NCI-H2081 (cell line): ENCODE measurements at regions not wholly inside any gene's neighbourhood (a gene's known extent, or its start where the extent isn't known, plus 50 kb on each side); places are given as distances from the start of the nearest gene placed in this dataset.

ENCODE experiments used
- DNase-seq, 2 experiments: peaks; one replicate each; lab custom pipeline; 2025; lab: John Stamatoyannopoulos, UW

GRCh38 chr22:49483281-49483870, 344.3 kb downstream of the BRD1 start:
- no peak for DNase-seq

- DNase-seq = no peak
These were observed 344.9 kb downstream of the BRD1 start for GRCh38 chr22:49482811-49483210.

GRCh38 chr22:49481659-49482399, 345.8 kb downstream of the BRD1 start:
- DNase-seq = no peak

GRCh38 chr22:49480896-49481658, 346.6 kb downstream of the BRD1 start:
- DNase-seq = no peak

- DNase-seq = no peak
These were observed 347.3 kb downstream of the BRD1 start for GRCh38 chr22:49480331-49480730.

- no peak for DNase-seq
These were observed 348.1 kb downstream of the BRD1 start for GRCh38 chr22:49479566-49479965.

- no peak for DNase-seq
These were observed 350.8 kb downstream of the BRD1 start for GRCh38 chr22:49476800-49477400.

- DNase-seq = no peak
These were observed 351.5 kb downstream of the BRD1 start for GRCh38 chr22:49476176-49476575.

GRCh38 chr22:49475253-49475652, 352.4 kb downstream of the BRD1 start:
- DNase-seq = no peak

GRCh38 chr22:49473286-49473685, 354.4 kb downstream of the BRD1 start:
- no peak for DNase-seq

GRCh38 chr22:49470741-49471503, 356.8 kb downstream of the BRD1 start:
- no peak for DNase-seq

- DNase-seq = no peak
These were observed 357.6 kb downstream of the BRD1 start for GRCh38 chr22:49469896-49470740.

- no peak for DNase-seq
These were observed 359.0 kb downstream of the BRD1 start for GRCh38 chr22:49468487-49469198.

GRCh38 chr22:49466878-49467595, 360.6 kb downstream of the BRD1 start:
- DNase-seq = no peak

GRCh38 chr22:49464037-49464436, 363.6 kb downstream of the BRD1 start:
- peak in 1 of 2 experiments; percentile 4 for DNase-seq

- DNase-seq = no peak
These were observed 364.9 kb downstream of the BRD1 start for GRCh38 chr22:49462795-49463194.

GRCh38 chr22:49462291-49462690, 365.4 kb downstream of the BRD1 start:
- DNase-seq = no peak

GRCh38 chr22:49461674-49462073, 366.0 kb downstream of the BRD1 start:
- no peak for DNase-seq

GRCh38 chr22:49460592-49461281, 366.9 kb downstream of the BRD1 start:
- DNase-seq = no peak
